ENCODE measurements at regions not wholly inside any gene's neighbourhood (a gene's known extent, or its start where the extent isn't known, plus 50 kb on each side); places are given as distances from the start of the nearest gene placed in this dataset.

DNA sequence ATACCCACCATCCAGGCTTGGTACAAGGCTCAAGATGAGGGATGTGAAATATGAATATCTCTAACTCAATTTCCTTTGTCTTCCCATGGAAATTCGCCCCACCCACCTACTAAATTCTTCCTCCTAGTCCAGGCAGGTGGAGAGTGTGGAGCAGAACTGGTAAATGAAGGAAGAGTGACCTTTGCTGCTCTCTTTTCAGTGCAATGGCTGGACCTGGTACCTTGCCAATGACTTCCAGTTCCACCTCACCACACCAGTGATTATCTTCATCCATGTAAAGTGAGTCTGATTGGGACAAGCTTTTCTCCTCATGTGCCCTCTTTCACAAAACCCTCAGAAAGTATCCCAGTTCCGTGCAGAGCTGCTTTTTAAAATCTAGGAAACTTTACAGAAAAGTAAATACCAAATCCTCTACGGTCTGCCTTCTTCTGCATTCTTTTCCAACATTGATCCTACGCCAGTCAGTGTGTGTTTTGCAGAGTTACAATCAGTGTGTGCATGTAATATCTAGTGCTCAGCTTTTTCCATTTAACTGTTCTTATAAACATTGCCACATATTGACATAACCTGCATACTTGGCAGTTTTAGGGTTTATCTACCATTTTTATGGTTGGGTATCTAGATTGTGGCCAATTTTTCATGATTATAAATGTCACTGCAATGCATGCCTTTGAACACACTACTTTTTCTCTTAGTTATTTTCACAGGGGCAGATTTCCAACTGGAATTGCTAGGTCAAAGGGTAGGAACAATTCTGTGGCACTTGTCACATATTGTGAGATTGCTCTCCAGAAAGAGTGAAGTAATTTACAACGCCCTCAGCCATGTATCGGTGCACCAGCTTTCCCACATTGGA, 86.5 kb upstream of the SEC11C start:
- DNase-seq, result no peak
- Mint-ChIP-seq H3K4me1 (no peaks in the 10 kb centered on the region), H3K4me3 (no peak overlapping the region), H3K27me3 (peaks cover 4 to 23% of the 10 kb centered on the region in 2 donors), H3K27ac (no peak overlapping the region), H3K36me3 (no peaks in the 10 kb centered on the region), H3K9me3 (no peaks in the 10 kb centered on the region)
- Histone ChIP-seq H3K27me3 (ENCODE audit: insufficient read depth, low read length) (no peaks in the 10 kb centered on the region), H3K4me3 (ENCODE audit: low read length in 2 of 2) (no peak overlapping the region), H3K4me1 (ENCODE audit: insufficient read depth, low read length) (no peaks in the 10 kb centered on the region), H3K9me3 (ENCODE audit: control insufficient read depth in 1 of 2, low read length in 2 of 2) (no peaks in the 10 kb centered on the region), H3K36me3 (ENCODE audit: insufficient read depth, low read length) (no peaks in the 10 kb centered on the region), H3K27ac (ENCODE audit: low read depth, low read length) (no peak overlapping the region)
- ChIA-PET POLR2A (ENCODE audit: partially characterized antibody) (no interaction called here), CTCF (ENCODE audit: partially characterized antibody) (no interaction called here)
- intact Hi-C loops (cut with micrococcal nuclease), result no loop called here

- no peaks in the 10 kb centered on the region for H3K4me1 Mint-ChIP-seq
- intact Hi-C loops (cut with micrococcal nuclease), result no loop called here
- CTCF ChIA-PET (ENCODE audit: partially characterized antibody), result interaction anchor here (1.1 kb wide), 1 partner anchor 14 kb away, joined by 3 read pairs; no protein-coding TSS in a partner anchor
- DNase-seq, result no peak
- H3K27ac ChIP-seq (ENCODE audit: low read depth, low read length), result no peak overlapping the region
- no peaks in the 10 kb centered on the region for H3K36me3 ChIP-seq (ENCODE audit: insufficient read depth, low read length)
- H3K27ac Mint-ChIP-seq, result no peak overlapping the region
- peaks cover 2 to 19% of the 10 kb centered on the region in 2 donors for H3K27me3 Mint-ChIP-seq
- no peaks in the 10 kb centered on the region for H3K27me3 ChIP-seq (ENCODE audit: insufficient read depth, low read length)
- H3K9me3 ChIP-seq (ENCODE audit: control insufficient read depth in 1 of 2, low read length in 2 of 2), result no peaks in the 10 kb centered on the region
- POLR2A ChIA-PET (ENCODE audit: partially characterized antibody), result no interaction called here
- H3K4me3 Mint-ChIP-seq, result no peak overlapping the region
- no peaks in the 10 kb centered on the region for H3K9me3 Mint-ChIP-seq
- H3K4me1 ChIP-seq (ENCODE audit: insufficient read depth, low read length), result no peaks in the 10 kb centered on the region
- H3K4me3 ChIP-seq (ENCODE audit: low read length in 2 of 2), result no peak overlapping the region
- no peaks in the 10 kb centered on the region for H3K36me3 Mint-ChIP-seq
Measured at GRCh38 chr18:59054496-59055287, 85.0 kb upstream of the SEC11C start.

- ChIA-PET POLR2A (ENCODE audit: partially characterized antibody) (no interaction called here), CTCF (ENCODE audit: partially characterized antibody) (interaction anchor here (1.1 kb wide), 1 partner anchor 13 kb away, joined by 3 read pairs; no protein-coding TSS in a partner anchor)
- intact Hi-C loops (cut with micrococcal nuclease), result no loop called here
- no peak for DNase-seq
- H3K4me3 ChIP-seq (ENCODE audit: low read length in 2 of 2), result no peak overlapping the region
- H3K27ac ChIP-seq (ENCODE audit: low read depth, low read length), result no peak overlapping the region
- Mint-ChIP-seq H3K36me3 (no peaks in the 10 kb centered on the region), H3K9me3 (no peaks in the 10 kb centered on the region), H3K4me1 (no peaks in the 10 kb centered on the region), H3K27me3 (peaks cover 6 to 13% of the 10 kb centered on the region in 2 donors), H3K4me3 (no peak overlapping the region), H3K27ac (no peak overlapping the region)
- no peaks in the 10 kb centered on the region for H3K27me3 ChIP-seq (ENCODE audit: insufficient read depth, low read length)
- no peaks in the 10 kb centered on the region for H3K4me1 ChIP-seq (ENCODE audit: insufficient read depth, low read length)
- H3K9me3 ChIP-seq (ENCODE audit: control insufficient read depth in 1 of 2, low read length in 2 of 2), result no peaks in the 10 kb centered on the region
- no peaks in the 10 kb centered on the region for H3K36me3 ChIP-seq (ENCODE audit: insufficient read depth, low read length)
Measured at GRCh38 chr18:59055345-59056032, 84.2 kb upstream of the SEC11C start.

DNA sequence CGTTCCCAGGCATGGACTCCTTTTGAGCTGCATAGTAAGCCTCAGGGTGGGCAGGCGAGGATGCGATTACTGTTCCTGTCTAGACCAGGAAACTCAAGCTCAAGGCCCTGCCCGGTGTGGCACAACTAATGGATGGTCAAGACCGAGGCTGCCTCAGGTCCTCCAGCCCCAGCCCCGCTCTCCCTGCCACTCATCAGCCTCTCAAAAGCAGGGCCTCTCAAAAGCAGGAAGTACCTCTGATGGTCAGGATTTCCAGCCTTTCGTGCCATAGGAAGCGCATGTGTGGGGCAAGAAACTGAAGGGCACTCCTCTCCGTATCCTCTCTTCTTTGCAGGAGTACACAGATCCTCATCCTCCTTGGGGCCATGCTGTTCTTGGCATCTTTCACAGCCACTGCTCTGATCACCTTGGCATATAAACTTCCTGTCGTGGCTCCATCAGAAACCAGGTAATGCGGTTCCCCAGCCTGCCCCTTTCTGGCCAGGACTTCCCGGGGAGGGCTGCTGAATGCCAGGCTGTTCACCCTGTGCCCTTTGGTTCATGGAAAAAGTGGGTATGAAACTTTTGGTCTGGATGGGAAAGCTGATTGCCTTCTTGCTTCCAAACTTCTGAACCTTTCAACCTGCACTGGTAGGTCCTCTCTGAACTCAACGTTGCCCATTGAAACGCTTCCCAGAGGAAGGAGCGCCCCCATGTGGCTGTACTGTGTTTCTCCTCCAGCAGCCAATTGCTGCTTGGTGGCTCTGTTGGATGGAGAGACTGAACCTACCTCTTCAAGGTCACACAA, 82.8 kb upstream of the SEC11C start:
- Mint-ChIP-seq H3K9me3 (no peaks in the 10 kb centered on the region), H3K27me3 (peaks cover 9 to 16% of the 10 kb centered on the region in 2 donors), H3K4me3 (no peak overlapping the region), H3K36me3 (no peaks in the 10 kb centered on the region), H3K4me1 (no peaks in the 10 kb centered on the region), H3K27ac (no peak overlapping the region)
- Histone ChIP-seq H3K27ac (ENCODE audit: low read depth, low read length) (no peak overlapping the region), H3K27me3 (ENCODE audit: insufficient read depth, low read length) (peaks cover 4% of the 10 kb centered on the region), H3K36me3 (ENCODE audit: insufficient read depth, low read length) (no peaks in the 10 kb centered on the region), H3K4me1 (ENCODE audit: insufficient read depth, low read length) (no peaks in the 10 kb centered on the region), H3K9me3 (ENCODE audit: control insufficient read depth in 1 of 2, low read length in 2 of 2) (no peaks in the 10 kb centered on the region), H3K4me3 (ENCODE audit: low read length in 2 of 2) (no peak overlapping the region)
- DNase-seq, result peak; percentile 15 to 50 (median 39)
- ChIA-PET POLR2A (ENCODE audit: partially characterized antibody) (no interaction called here), CTCF (ENCODE audit: partially characterized antibody) (no interaction called here)
- intact Hi-C loops (cut with micrococcal nuclease), result no loop called here

DNA sequence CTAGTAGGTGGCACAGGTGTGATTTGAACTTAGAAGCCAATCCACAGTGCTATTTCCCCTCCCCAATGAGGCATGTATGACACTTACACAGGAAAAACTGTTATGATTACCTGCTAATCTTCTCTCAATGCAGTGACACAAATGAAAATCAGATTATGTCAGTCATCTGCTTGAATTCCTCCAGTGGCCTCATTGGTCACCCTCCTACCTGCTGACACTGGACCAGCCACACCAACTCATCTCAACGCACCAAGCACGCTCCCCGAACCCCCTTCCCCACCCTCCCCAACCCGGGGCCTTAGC, 82.2 kb upstream of the SEC11C start:
- Histone ChIP-seq H3K36me3 (ENCODE audit: insufficient read depth, low read length) (no peaks in the 10 kb centered on the region), H3K27ac (ENCODE audit: low read depth, low read length) (no peak overlapping the region), H3K27me3 (ENCODE audit: insufficient read depth, low read length) (peaks cover 6% of the 10 kb centered on the region), H3K4me1 (ENCODE audit: insufficient read depth, low read length) (no peaks in the 10 kb centered on the region), H3K4me3 (ENCODE audit: low read length in 2 of 2) (no peak overlapping the region), H3K9me3 (ENCODE audit: control insufficient read depth in 1 of 2, low read length in 2 of 2) (no peaks in the 10 kb centered on the region)
- intact Hi-C loops (cut with micrococcal nuclease), result no loop called here
- H3K27ac Mint-ChIP-seq, result no peak overlapping the region
- DNase-seq, result no peak
- CTCF ChIA-PET (ENCODE audit: partially characterized antibody), result interaction anchor here (1.9 kb wide), 1 partner anchor 289 kb away, joined by 4 read pairs; no protein-coding TSS in a partner anchor
- no peak overlapping the region for H3K4me3 Mint-ChIP-seq
- POLR2A ChIA-PET (ENCODE audit: partially characterized antibody), result no interaction called here
- no peaks in the 10 kb centered on the region for H3K36me3 Mint-ChIP-seq
- H3K4me1 Mint-ChIP-seq, result no peaks in the 10 kb centered on the region
- H3K9me3 Mint-ChIP-seq, result no peaks in the 10 kb centered on the region
- H3K27me3 Mint-ChIP-seq, result peaks cover 11 to 16% of the 10 kb centered on the region in 2 donors

- Mint-ChIP-seq H3K27me3 (peaks cover 11 to 16% of the 10 kb centered on the region in 2 donors), H3K4me1 (no peaks in the 10 kb centered on the region), H3K4me3 (no peak overlapping the region), H3K27ac (no peak overlapping the region), H3K9me3 (no peaks in the 10 kb centered on the region), H3K36me3 (no peaks in the 10 kb centered on the region)
- Histone ChIP-seq H3K27ac (ENCODE audit: low read depth, low read length) (no peak overlapping the region), H3K27me3 (ENCODE audit: insufficient read depth, low read length) (peaks cover 6% of the 10 kb centered on the region), H3K4me3 (ENCODE audit: low read length in 2 of 2) (no peak overlapping the region), H3K9me3 (ENCODE audit: control insufficient read depth in 1 of 2, low read length in 2 of 2) (no peaks in the 10 kb centered on the region), H3K4me1 (ENCODE audit: insufficient read depth, low read length) (no peaks in the 10 kb centered on the region), H3K36me3 (ENCODE audit: insufficient read depth, low read length) (no peaks in the 10 kb centered on the region)
- ChIA-PET POLR2A (ENCODE audit: partially characterized antibody) (no interaction called here), CTCF (ENCODE audit: partially characterized antibody) (interaction anchor here (1.4 to 3.7 kb wide), 3 partner anchors 12 to 290 kb away, joined by 4 to 17 read pairs (median 4); no protein-coding TSS in a partner anchor)
- intact Hi-C loops (cut with micrococcal nuclease), result no loop called here
- DNase-seq, result no peak
Measured at GRCh38 chr18:59057969-59058368, 81.7 kb upstream of the SEC11C start.
